HCT116 (cell line): ENCODE measurements at regions not wholly inside any gene's neighbourhood (a gene's known extent, or its start where the extent isn't known, plus 50 kb on each side); places are given as distances from the start of the nearest gene placed in this dataset.

Experiments used
- ATAC-seq: fragments of 200-7000 bp; cut with Tn5 transposase; 2 replicates; pipeline ENCODE4 v1.9.1; 2020; ENCODE audit warnings: mild to moderate bottlenecking, moderate library complexity
- BruUV-seq: library from RNA; stranded (reverse); fragments of 400-500 nt; replicated peaks from 2 replicates; lab custom pipeline; 2021; lab: Mats Ljungman, UMichigan
- CTCF ChIA-PET: fragments of 300-600 bp; sonication (Branson Sonifier 250); formaldehyde crosslinking; loops from one replicate; lab custom pipeline; 2021; ENCODE audit warnings: antibody characterized with exemption; lab: Charles Lee
- POLR2A ChIA-PET: fragments of 300-600, 350-600 bp; sonication (Branson Sonifier 250); formaldehyde crosslinking; loops from one replicate; lab custom pipeline; 2021; ENCODE audit warnings: antibody characterized with exemption; lab: Charles Lee
- RAD21 ChIA-PET, 2 experiments: fragments of 300-600 bp; sonication (Branson Sonifier 250); formaldehyde crosslinking; loops; one replicate each; lab custom pipeline; 2023; ENCODE audit warnings: low total read pairs in 2 of 2; ENCODE audit not compliant: uncharacterized antibody in 2 of 2, unreplicated experiment in 2 of 2, low non-redundant PET in 1 of 2; lab: Charles Lee
- DNase-seq: peaks from one replicate; pipeline ENCODE4 v3.0.0-alpha.2; 2010; ENCODE audit warnings: low read depth, low spot score
- H2AFZ ChIP-seq: fragments of 200-600 bp; shearing (Covaris generic), sonication (generic); 2 replicates; pipeline ENCODE4 v1.6.1; 2017; ENCODE audit warnings: low read depth, mixed run types, mixed read lengths, antibody characterized with exemption, low read length; ENCODE audit not compliant: poor library complexity, severe bottlenecking
- H3K27ac ChIP-seq: 2 replicates; pipeline ENCODE4 v1.5.1; 2012; ENCODE audit warnings: low read depth, low read length
- H3K27me3 ChIP-seq: fragments of 200-600 bp; sonication (generic); 2 replicates; pipeline ENCODE4 v1.6.1; 2016; ENCODE audit warnings: mixed run types, low read length, mixed read lengths; ENCODE audit not compliant: insufficient read depth
- H3K36me3 ChIP-seq, 2 experiments: fragments of 200-500 bp in 1 of 2; fragments of 200-600 bp in 1 of 2; sonication (Bioruptor generic) in 1 of 2; sonication (generic) in 1 of 2; 2 replicates each; pipeline versions ENCODE4 v1.5.1 to v1.6.1; 2014 to 2016; ENCODE audit warnings: low read length in 2 of 2, inconsistent platforms in 1 of 2, mixed read lengths in 1 of 2, mixed run types in 1 of 2; ENCODE audit not compliant: insufficient read depth in 2 of 2, control insufficient read depth in 1 of 2
- H3K4me1 ChIP-seq, 2 experiments: fragments of 200-600 bp in 1 of 2; sonication (generic) in 1 of 2; 2 replicates each; pipeline versions ENCODE4 v1.5.1 to v1.6.1; 2012 to 2017; ENCODE audit warnings: low read length in 2 of 2, inconsistent platforms in 1 of 2, mild to moderate bottlenecking in 1 of 2, mixed read lengths in 1 of 2, mixed run types in 1 of 2, moderate library complexity in 1 of 2; ENCODE audit not compliant: insufficient read depth in 2 of 2, control insufficient read depth in 1 of 2
- H3K4me2 ChIP-seq: fragments of 200-600 bp; sonication (generic); 2 replicates; pipeline ENCODE4 v1.6.1; 2017; ENCODE audit warnings: mixed run types, low read length, mixed read lengths
- H3K4me3 ChIP-seq, 2 experiments: fragments of 200-600 bp in 1 of 2; sonication (generic) in 1 of 2; replicated peaks in 1 of 2; 2 replicates each; pipeline ENCODE4 v1.5.1; 2011 to 2016; ENCODE audit warnings: low read length in 2 of 2, control low read depth in 1 of 2, low read depth in 1 of 2, mild to moderate bottlenecking in 1 of 2, mixed read lengths in 1 of 2, mixed run types in 1 of 2
- H3K79me2 ChIP-seq: fragments of 200-600 bp; sonication (generic); 2 replicates; pipeline ENCODE4 v1.6.1; 2017; ENCODE audit warnings: mild to moderate bottlenecking, mixed run types, low read length, moderate library complexity, mixed read lengths; ENCODE audit not compliant: insufficient read depth
- H3K9ac ChIP-seq: fragments of 200-600 bp; sonication (generic); 2 replicates; pipeline ENCODE4 v1.6.1; 2016; ENCODE audit warnings: low read length, mixed read lengths
- H3K9me2 ChIP-seq: fragments of 200-600 bp; sonication (generic), shearing (Covaris generic); 2 replicates; pipeline ENCODE4 v1.6.1; 2017; ENCODE audit warnings: mixed run types, mild to moderate bottlenecking, moderate library complexity; ENCODE audit not compliant: insufficient read depth
- H3K9me3 ChIP-seq, 2 experiments: fragments of 200-500 bp in 1 of 2; fragments of 200-600 bp in 1 of 2; sonication (Bioruptor generic) in 1 of 2; sonication (generic) in 1 of 2; 2 replicates each; pipeline ENCODE4 v1.6.1; 2014 to 2017; ENCODE audit warnings: low read length in 2 of 2, mixed read lengths in 2 of 2, inconsistent platforms in 1 of 2, low read depth in 1 of 2, mild to moderate bottlenecking in 1 of 2, mixed run types in 1 of 2, moderate library complexity in 1 of 2; ENCODE audit not compliant: control insufficient read depth in 1 of 2, insufficient read depth in 1 of 2
- H4K20me1 ChIP-seq: fragments of 200-600 bp; sonication (generic), shearing (Covaris generic); 2 replicates; pipeline ENCODE4 v1.6.1; 2017; ENCODE audit warnings: mixed run types, mild to moderate bottlenecking, moderate library complexity; ENCODE audit not compliant: insufficient read depth
- ELF1 ChIP-seq: IDR thresholded peaks from 2 replicates; pipeline ENCODE4 v1.6.1; 2012; ENCODE audit warnings: low read depth, borderline replicate concordance
- EZH2 ChIP-seq: fragments of 200-600 bp; sonication (generic); IDR thresholded peaks from 2 replicates; pipeline ENCODE4 v1.6.1; 2017; ENCODE audit warnings: antibody characterized with exemption, mixed run types
- EZH2phosphoT487 ChIP-seq: fragments of 200-600 bp; IDR thresholded peaks from 2 replicates; pipeline ENCODE4 v1.6.1; 2018; ENCODE audit warnings: antibody characterized with exemption, borderline replicate concordance
- FOSL1 ChIP-seq: IDR thresholded peaks from 2 replicates; pipeline ENCODE4 v1.6.1; 2012; ENCODE audit warnings: low read depth
- POLR2A ChIP-seq: IDR thresholded peaks from 2 replicates; pipeline ENCODE4 v1.7.0; 2011; ENCODE audit warnings: borderline replicate concordance; ENCODE audit not compliant: insufficient read depth, insufficient read length; ENCODE audit errors: extremely low read depth
- SIN3A ChIP-seq: IDR thresholded peaks from 2 replicates; pipeline ENCODE4 v1.6.1; 2012; ENCODE audit warnings: low read depth
- SRF ChIP-seq: IDR thresholded peaks from 2 replicates; pipeline ENCODE4 v1.6.1; 2012; ENCODE audit warnings: low read depth
- TCF7L2 ChIP-seq: IDR thresholded peaks from 2 replicates; pipeline ENCODE4 v1.7.0; 2011; ENCODE audit warnings: borderline replicate concordance, inconsistent platforms; ENCODE audit not compliant: insufficient read depth, insufficient read length; ENCODE audit errors: extremely low read depth
- YY1 ChIP-seq: IDR thresholded peaks from 2 replicates; pipeline ENCODE4 v1.6.1; 2011; ENCODE audit warnings: low read length, low read depth, moderate library complexity, mild to moderate bottlenecking; ENCODE audit not compliant: insufficient replicate concordance; ENCODE audit errors: extremely low read depth
- intact Hi-C: fragments of 100-400 bp; cut with micrococcal nuclease; formaldehyde crosslinking; loops from 2 replicates; pipeline ENCODE4 v1.10.0; 2022
- TF ChIP-seq, protein P1 (sequence below): IDR thresholded peaks from 2 replicates; pipeline ENCODE4 v1.6.1; 2012; ENCODE audit warnings: low read depth
- TF ChIP-seq, protein P2 (sequence below), 3 experiments: fragments of 200-600 bp in 1 of 3; sonication (generic) in 1 of 3; IDR thresholded peaks in 2 of 3; conservative IDR thresholded peaks in 1 of 3; 2 replicates each; pipeline ENCODE4 v1.5.1; 2012 to 2017; ENCODE audit warnings: low read depth in 2 of 3, low read length in 2 of 3, antibody characterized with exemption in 1 of 3, borderline replicate concordance in 1 of 3, control low read depth in 1 of 3, mild to moderate bottlenecking in 1 of 3, mixed read lengths in 1 of 3, mixed run types in 1 of 3, moderate library complexity in 1 of 3; ENCODE audit not compliant: insufficient read depth in 1 of 3
- TF ChIP-seq, protein P3 (sequence below): IDR thresholded peaks from 2 replicates; pipeline ENCODE4 v1.6.1; 2012

DNA sequence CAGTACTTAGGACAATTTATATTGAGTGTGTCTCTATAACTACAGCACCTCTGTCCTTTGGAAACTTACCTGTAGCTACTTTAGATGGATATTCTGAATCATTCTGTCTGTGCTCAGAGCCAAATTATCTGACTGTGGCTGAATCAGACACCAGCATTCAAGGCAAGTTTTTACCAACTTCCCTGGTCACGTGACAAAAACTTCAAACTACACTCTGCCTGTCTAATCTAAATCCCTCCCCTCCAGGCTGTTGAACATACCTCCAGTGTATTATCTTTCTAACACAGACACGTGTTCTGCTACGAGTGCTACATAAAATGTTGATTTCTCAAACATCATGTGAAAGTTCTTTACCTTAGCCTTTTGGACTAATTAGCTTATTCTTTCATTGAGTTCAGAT, 641.2 kb upstream of the CPEB2 start:
- Histone ChIP-seq H3K9me2 (no peaks in the 10 kb centered on the region), H3K9me3 (peaks cover 5 to 7% of the 10 kb centered on the region in 2 experiments; a peak in 2 of 4 replicates), H3K79me2 (no peaks in the 10 kb centered on the region), H3K27ac (no peak overlapping the region), H3K4me1 (no peaks in the 10 kb centered on the region), H3K4me3 (no peak overlapping the region), H4K20me1 (no peaks in the 10 kb centered on the region), H2AFZ (no peak overlapping the region), H3K36me3 (no peaks in the 10 kb centered on the region), H3K4me2 (no peak overlapping the region), H3K27me3 (no peaks in the 10 kb centered on the region), H3K9ac (no peak overlapping the region)
- intact Hi-C loops = no loop called here
- BruUV-seq = no TSS peak
- ChIA-PET CTCF (no interaction called here), POLR2A (no interaction called here), RAD21 (no interaction called here)
- no peak for DNase-seq
- TF ChIP-seq, protein P1, sequence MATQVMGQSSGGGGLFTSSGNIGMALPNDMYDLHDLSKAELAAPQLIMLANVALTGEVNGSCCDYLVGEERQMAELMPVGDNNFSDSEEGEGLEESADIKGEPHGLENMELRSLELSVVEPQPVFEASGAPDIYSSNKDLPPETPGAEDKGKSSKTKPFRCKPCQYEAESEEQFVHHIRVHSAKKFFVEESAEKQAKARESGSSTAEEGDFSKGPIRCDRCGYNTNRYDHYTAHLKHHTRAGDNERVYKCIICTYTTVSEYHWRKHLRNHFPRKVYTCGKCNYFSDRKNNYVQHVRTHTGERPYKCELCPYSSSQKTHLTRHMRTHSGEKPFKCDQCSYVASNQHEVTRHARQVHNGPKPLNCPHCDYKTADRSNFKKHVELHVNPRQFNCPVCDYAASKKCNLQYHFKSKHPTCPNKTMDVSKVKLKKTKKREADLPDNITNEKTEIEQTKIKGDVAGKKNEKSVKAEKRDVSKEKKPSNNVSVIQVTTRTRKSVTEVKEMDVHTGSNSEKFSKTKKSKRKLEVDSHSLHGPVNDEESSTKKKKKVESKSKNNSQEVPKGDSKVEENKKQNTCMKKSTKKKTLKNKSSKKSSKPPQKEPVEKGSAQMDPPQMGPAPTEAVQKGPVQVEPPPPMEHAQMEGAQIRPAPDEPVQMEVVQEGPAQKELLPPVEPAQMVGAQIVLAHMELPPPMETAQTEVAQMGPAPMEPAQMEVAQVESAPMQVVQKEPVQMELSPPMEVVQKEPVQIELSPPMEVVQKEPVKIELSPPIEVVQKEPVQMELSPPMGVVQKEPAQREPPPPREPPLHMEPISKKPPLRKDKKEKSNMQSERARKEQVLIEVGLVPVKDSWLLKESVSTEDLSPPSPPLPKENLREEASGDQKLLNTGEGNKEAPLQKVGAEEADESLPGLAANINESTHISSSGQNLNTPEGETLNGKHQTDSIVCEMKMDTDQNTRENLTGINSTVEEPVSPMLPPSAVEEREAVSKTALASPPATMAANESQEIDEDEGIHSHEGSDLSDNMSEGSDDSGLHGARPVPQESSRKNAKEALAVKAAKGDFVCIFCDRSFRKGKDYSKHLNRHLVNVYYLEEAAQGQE = no peak
- TF ChIP-seq EZH2 = no peak
- TF ChIP-seq, protein P2, sequence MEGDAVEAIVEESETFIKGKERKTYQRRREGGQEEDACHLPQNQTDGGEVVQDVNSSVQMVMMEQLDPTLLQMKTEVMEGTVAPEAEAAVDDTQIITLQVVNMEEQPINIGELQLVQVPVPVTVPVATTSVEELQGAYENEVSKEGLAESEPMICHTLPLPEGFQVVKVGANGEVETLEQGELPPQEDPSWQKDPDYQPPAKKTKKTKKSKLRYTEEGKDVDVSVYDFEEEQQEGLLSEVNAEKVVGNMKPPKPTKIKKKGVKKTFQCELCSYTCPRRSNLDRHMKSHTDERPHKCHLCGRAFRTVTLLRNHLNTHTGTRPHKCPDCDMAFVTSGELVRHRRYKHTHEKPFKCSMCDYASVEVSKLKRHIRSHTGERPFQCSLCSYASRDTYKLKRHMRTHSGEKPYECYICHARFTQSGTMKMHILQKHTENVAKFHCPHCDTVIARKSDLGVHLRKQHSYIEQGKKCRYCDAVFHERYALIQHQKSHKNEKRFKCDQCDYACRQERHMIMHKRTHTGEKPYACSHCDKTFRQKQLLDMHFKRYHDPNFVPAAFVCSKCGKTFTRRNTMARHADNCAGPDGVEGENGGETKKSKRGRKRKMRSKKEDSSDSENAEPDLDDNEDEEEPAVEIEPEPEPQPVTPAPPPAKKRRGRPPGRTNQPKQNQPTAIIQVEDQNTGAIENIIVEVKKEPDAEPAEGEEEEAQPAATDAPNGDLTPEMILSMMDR (IDR thresholded peaks at IDR 0.05 in 2 of 3, conservative IDR thresholded peaks at IDR 0.05 in 1 of 3; ENCODE audit: borderline replicate concordance in 1 of 3, insufficient read depth in 1 of 3, low read depth in 2 of 3, low read length in 2 of 3) = no peak
- no peak for TF ChIP-seq EZH2phosphoT487
- TF ChIP-seq ELF1 = no peak
- TF ChIP-seq YY1 = no peak
- TF ChIP-seq SRF = no peak
- TF ChIP-seq POLR2A = no peak
- no peak for TF ChIP-seq FOSL1
- TF ChIP-seq, protein P3, sequence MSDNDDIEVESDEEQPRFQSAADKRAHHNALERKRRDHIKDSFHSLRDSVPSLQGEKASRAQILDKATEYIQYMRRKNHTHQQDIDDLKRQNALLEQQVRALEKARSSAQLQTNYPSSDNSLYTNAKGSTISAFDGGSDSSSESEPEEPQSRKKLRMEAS = no peak
- TF ChIP-seq TCF7L2 = no peak
- no peak for TF ChIP-seq SIN3A
- ATAC-seq = no peak
